ENCODE measurements at regions not wholly inside any gene's neighbourhood (a gene's known extent, or its start where the extent isn't known, plus 50 kb on each side); places are given as distances from the start of the nearest gene placed in this dataset.

- TF ChIP-seq EZH2 (IDR thresholded peaks at IDR 0.05; ENCODE audit: insufficient read depth, poor library complexity, severe bottlenecking): no peak
- TF ChIP-seq EZH2phosphoT487 (IDR thresholded peaks at IDR 0.05; ENCODE audit: insufficient read depth, low read depth): no peak
These were observed 238.5 kb upstream of the FANCL start for GRCh38 chr2:58479535-58480140.

Data from GM23248 (cell line).